ENCODE measurements at regions not wholly inside any gene's neighbourhood (a gene's known extent, or its start where the extent isn't known, plus 50 kb on each side); places are given as distances from the start of the nearest gene placed in this dataset.
"Not testable (repeated sequence)": the region's sequence is repeated elsewhere in the genome, so short reads cannot be mapped to it uniquely, and the experiment has no call there.

DNA sequence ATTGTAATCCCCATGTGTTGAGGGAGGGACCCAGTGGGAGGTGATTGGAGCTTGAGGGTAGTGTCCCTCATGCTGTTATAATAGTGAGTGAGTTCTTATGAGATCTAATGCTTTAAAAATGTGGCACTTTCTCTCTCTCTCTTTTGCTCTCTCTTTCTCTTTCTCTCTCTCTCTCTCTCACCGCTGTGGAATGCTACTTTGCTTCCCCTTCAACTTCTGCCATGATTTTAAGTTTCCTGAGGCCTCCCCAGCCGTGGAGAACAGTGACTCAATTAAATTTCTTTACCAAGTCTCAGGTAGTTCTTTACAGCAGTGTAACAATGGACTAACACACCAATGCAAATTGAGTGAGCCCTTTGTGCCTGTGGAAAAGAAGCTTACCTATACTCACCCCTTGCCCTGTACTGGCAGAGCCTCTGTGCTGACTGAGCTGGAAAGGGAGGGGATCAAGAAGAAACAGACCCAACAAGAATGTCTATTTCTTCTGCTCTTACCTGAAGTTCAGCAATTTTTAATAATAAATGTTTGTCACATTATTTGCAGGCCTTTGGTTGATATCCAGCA is 642.5 kb upstream of the KCND2 start:
- H3K27ac ChIP-seq (ENCODE audit: insufficient read depth in 1 of 2, low read depth in 1 of 2, low read length in 2 of 2, poor library complexity in 1 of 2, severe bottlenecking in 2 of 2) = no peak overlapping the region
- ChIA-PET CTCF (no interaction called here), POLR2A (no interaction called here)
- no peaks in the 10 kb centered on the region for H3K4me1 ChIP-seq (ENCODE audit: control extremely low read depth in 1 of 4, control insufficient read depth in 4 of 4, insufficient read depth in 4 of 4, low read length in 3 of 4)
- WGBS (ENCODE audit: insufficient coverage) = 92% methylated on average over 2 of the region's 2 CpGs
- no peaks in the 10 kb centered on the region for H3K27me3 ChIP-seq (replicated peaks in 2 of 5; ENCODE audit: control insufficient read depth in 4 of 5, insufficient read depth in 5 of 5, low read length in 4 of 5)
- H3K9me3 ChIP-seq (ENCODE audit: control extremely low read depth in 1 of 5, control insufficient read depth in 4 of 5, insufficient read depth in 2 of 5, low read depth in 1 of 5, low read length in 4 of 5) = no peaks in the 10 kb centered on the region
- H3K36me3 ChIP-seq (ENCODE audit: control insufficient read depth in 4 of 4, insufficient read depth in 4 of 4, low read length in 3 of 4) = no peaks in the 10 kb centered on the region
- no peak overlapping the region for H3K4me3 ChIP-seq (ENCODE audit: control insufficient read depth in 1 of 7, extremely low read depth in 1 of 7, insufficient read depth in 4 of 7, low read depth in 2 of 7, low read length in 6 of 7)
- no peak for DNase-seq

- H3K4me3 ChIP-seq (ENCODE audit: control insufficient read depth in 1 of 7, extremely low read depth in 1 of 7, insufficient read depth in 4 of 7, low read depth in 2 of 7, low read length in 6 of 7); H3K27me3 ChIP-seq (replicated peaks in 2 of 5; ENCODE audit: control insufficient read depth in 4 of 5, insufficient read depth in 5 of 5, low read length in 4 of 5); DNase-seq; H3K27ac ChIP-seq (ENCODE audit: insufficient read depth in 1 of 2, low read depth in 1 of 2, low read length in 2 of 2, poor library complexity in 1 of 2, severe bottlenecking in 2 of 2); CTCF ChIA-PET; POLR2A ChIA-PET; H3K36me3 ChIP-seq (ENCODE audit: control insufficient read depth in 4 of 4, insufficient read depth in 4 of 4, low read length in 3 of 4); H3K9me3 ChIP-seq (ENCODE audit: control extremely low read depth in 1 of 5, control insufficient read depth in 4 of 5, insufficient read depth in 2 of 5, low read depth in 1 of 5, low read length in 4 of 5); H3K4me1 ChIP-seq (ENCODE audit: control extremely low read depth in 1 of 4, control insufficient read depth in 4 of 4, insufficient read depth in 4 of 4, low read length in 3 of 4): not testable (repeated sequence)
- no CpG with 5 or more reads among the region's 2 CpGs for WGBS (ENCODE audit: insufficient coverage)
Measured at GRCh38 chr7:119633812-119634211, 639.2 kb upstream of the KCND2 start.

DNA sequence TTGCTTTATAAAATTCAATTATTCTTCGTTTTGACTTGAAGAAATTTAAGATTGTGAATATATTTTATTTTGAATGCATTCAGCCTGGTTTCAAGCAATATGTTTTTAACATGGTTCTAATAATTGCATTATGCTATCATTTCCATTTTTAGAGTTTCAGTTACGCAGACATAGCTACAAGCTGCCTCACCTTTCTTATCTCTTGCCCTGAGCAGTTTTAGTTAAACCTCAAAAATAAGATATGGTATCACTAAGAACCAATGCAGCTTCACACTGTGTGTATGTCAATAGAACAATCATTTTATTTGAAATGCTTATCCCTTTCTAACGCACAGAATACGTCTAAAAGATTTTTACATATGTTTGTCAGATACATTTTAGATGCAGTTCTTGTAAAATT is 632.6 kb upstream of the KCND2 start:
- CTCF ChIA-PET = no interaction called here
- no peak overlapping the region for H3K27ac ChIP-seq (ENCODE audit: insufficient read depth in 1 of 2, low read depth in 1 of 2, low read length in 2 of 2, poor library complexity in 1 of 2, severe bottlenecking in 2 of 2)
- H3K4me3 ChIP-seq (ENCODE audit: control insufficient read depth in 1 of 7, extremely low read depth in 1 of 7, insufficient read depth in 4 of 7, low read depth in 2 of 7, low read length in 6 of 7) = no peak overlapping the region
- no peaks in the 10 kb centered on the region for H3K36me3 ChIP-seq (ENCODE audit: control insufficient read depth in 4 of 4, insufficient read depth in 4 of 4, low read length in 3 of 4)
- POLR2A ChIA-PET = no interaction called here
- no peaks in the 10 kb centered on the region for H3K4me1 ChIP-seq (ENCODE audit: control extremely low read depth in 1 of 4, control insufficient read depth in 4 of 4, insufficient read depth in 4 of 4, low read length in 3 of 4)
- H3K27me3 ChIP-seq (replicated peaks in 2 of 5; ENCODE audit: control insufficient read depth in 4 of 5, insufficient read depth in 5 of 5, low read length in 4 of 5) = no peaks in the 10 kb centered on the region
- DNase-seq = no peak
- 100% methylated on average over 1 of the region's 4 CpGs for WGBS (ENCODE audit: insufficient coverage)
- H3K9me3 ChIP-seq (ENCODE audit: control extremely low read depth in 1 of 5, control insufficient read depth in 4 of 5, insufficient read depth in 2 of 5, low read depth in 1 of 5, low read length in 4 of 5) = no peaks in the 10 kb centered on the region

GRCh38 chr7:119640861-119641260 is 632.1 kb upstream of the KCND2 start:
- Histone ChIP-seq H3K36me3 (ENCODE audit: control insufficient read depth in 4 of 4, insufficient read depth in 4 of 4, low read length in 3 of 4) (no peaks in the 10 kb centered on the region), H3K27ac (ENCODE audit: insufficient read depth in 1 of 2, low read depth in 1 of 2, low read length in 2 of 2, poor library complexity in 1 of 2, severe bottlenecking in 2 of 2) (no peak overlapping the region), H3K27me3 (replicated peaks in 2 of 5; ENCODE audit: control insufficient read depth in 4 of 5, insufficient read depth in 5 of 5, low read length in 4 of 5) (no peaks in the 10 kb centered on the region), H3K4me3 (ENCODE audit: control insufficient read depth in 1 of 7, extremely low read depth in 1 of 7, insufficient read depth in 4 of 7, low read depth in 2 of 7, low read length in 6 of 7) (no peak overlapping the region), H3K4me1 (ENCODE audit: control extremely low read depth in 1 of 4, control insufficient read depth in 4 of 4, insufficient read depth in 4 of 4, low read length in 3 of 4) (no peaks in the 10 kb centered on the region), H3K9me3 (ENCODE audit: control extremely low read depth in 1 of 5, control insufficient read depth in 4 of 5, insufficient read depth in 2 of 5, low read depth in 1 of 5, low read length in 4 of 5) (no peaks in the 10 kb centered on the region)
- no CpG with 5 or more reads among the region's 4 CpGs for WGBS (ENCODE audit: insufficient coverage)
- DNase-seq = no peak
- POLR2A ChIA-PET = no interaction called here
- CTCF ChIA-PET = no interaction called here

GRCh38 chr7:119643558-119643957 is 629.4 kb upstream of the KCND2 start:
- POLR2A ChIA-PET = no interaction called here
- 93% methylated on average over 3 of the region's 6 CpGs for WGBS (ENCODE audit: insufficient coverage)
- Histone ChIP-seq H3K27ac (ENCODE audit: insufficient read depth in 1 of 2, low read depth in 1 of 2, low read length in 2 of 2, poor library complexity in 1 of 2, severe bottlenecking in 2 of 2) (no peak overlapping the region), H3K27me3 (replicated peaks in 2 of 5; ENCODE audit: control insufficient read depth in 4 of 5, insufficient read depth in 5 of 5, low read length in 4 of 5) (no peaks in the 10 kb centered on the region), H3K9me3 (ENCODE audit: control extremely low read depth in 1 of 5, control insufficient read depth in 4 of 5, insufficient read depth in 2 of 5, low read depth in 1 of 5, low read length in 4 of 5) (no peaks in the 10 kb centered on the region), H3K4me3 (ENCODE audit: control insufficient read depth in 1 of 7, extremely low read depth in 1 of 7, insufficient read depth in 4 of 7, low read depth in 2 of 7, low read length in 6 of 7) (no peak overlapping the region), H3K4me1 (ENCODE audit: control extremely low read depth in 1 of 4, control insufficient read depth in 4 of 4, insufficient read depth in 4 of 4, low read length in 3 of 4) (no peaks in the 10 kb centered on the region), H3K36me3 (ENCODE audit: control insufficient read depth in 4 of 4, insufficient read depth in 4 of 4, low read length in 3 of 4) (no peaks in the 10 kb centered on the region)
- CTCF ChIA-PET = no interaction called here
- no peak for DNase-seq

GRCh38 chr7:119647286-119647685 is 625.7 kb upstream of the KCND2 start:
- no peak for DNase-seq
- Histone ChIP-seq H3K36me3 (ENCODE audit: control insufficient read depth in 4 of 4, insufficient read depth in 4 of 4, low read length in 3 of 4) (no peaks in the 10 kb centered on the region), H3K4me3 (ENCODE audit: control insufficient read depth in 1 of 7, extremely low read depth in 1 of 7, insufficient read depth in 4 of 7, low read depth in 2 of 7, low read length in 6 of 7) (no peak overlapping the region), H3K4me1 (ENCODE audit: control extremely low read depth in 1 of 4, control insufficient read depth in 4 of 4, insufficient read depth in 4 of 4, low read length in 3 of 4) (no peaks in the 10 kb centered on the region), H3K27me3 (replicated peaks in 2 of 5; ENCODE audit: control insufficient read depth in 4 of 5, insufficient read depth in 5 of 5, low read length in 4 of 5) (no peaks in the 10 kb centered on the region), H3K27ac (ENCODE audit: insufficient read depth in 1 of 2, low read depth in 1 of 2, low read length in 2 of 2, poor library complexity in 1 of 2, severe bottlenecking in 2 of 2) (no peak overlapping the region), H3K9me3 (ENCODE audit: control extremely low read depth in 1 of 5, control insufficient read depth in 4 of 5, insufficient read depth in 2 of 5, low read depth in 1 of 5, low read length in 4 of 5) (no peaks in the 10 kb centered on the region)
- POLR2A ChIA-PET = no interaction called here
- 60% methylated on average over 1 of the region's 1 CpG for WGBS (ENCODE audit: insufficient coverage)
- CTCF ChIA-PET = no interaction called here

DNA sequence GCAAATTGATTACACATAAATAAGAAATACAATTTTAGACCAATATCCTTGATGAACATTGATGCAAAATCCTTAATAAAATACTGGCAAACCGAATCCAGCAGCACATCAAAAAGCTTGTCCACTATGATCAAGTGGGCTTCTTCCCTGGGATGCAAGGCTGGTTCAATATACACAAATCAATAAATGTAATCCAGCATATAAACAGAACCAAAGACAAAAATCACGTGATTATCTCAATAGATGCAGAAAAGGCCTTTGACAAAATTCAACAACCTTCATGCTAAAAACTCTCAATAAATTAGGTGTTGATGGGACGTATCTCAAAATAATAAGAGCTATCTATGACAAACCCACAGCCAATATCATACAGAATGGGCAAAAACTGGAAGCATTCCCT is 624.2 kb upstream of the KCND2 start:
- H3K4me1 ChIP-seq (ENCODE audit: control extremely low read depth in 1 of 4, control insufficient read depth in 4 of 4, insufficient read depth in 4 of 4, low read length in 3 of 4); H3K27me3 ChIP-seq (replicated peaks in 2 of 5; ENCODE audit: control insufficient read depth in 4 of 5, insufficient read depth in 5 of 5, low read length in 4 of 5); H3K9me3 ChIP-seq (ENCODE audit: control extremely low read depth in 1 of 5, control insufficient read depth in 4 of 5, insufficient read depth in 2 of 5, low read depth in 1 of 5, low read length in 4 of 5); DNase-seq; H3K4me3 ChIP-seq (ENCODE audit: control insufficient read depth in 1 of 7, extremely low read depth in 1 of 7, insufficient read depth in 4 of 7, low read depth in 2 of 7, low read length in 6 of 7); CTCF ChIA-PET; H3K27ac ChIP-seq (ENCODE audit: insufficient read depth in 1 of 2, low read depth in 1 of 2, low read length in 2 of 2, poor library complexity in 1 of 2, severe bottlenecking in 2 of 2); H3K36me3 ChIP-seq (ENCODE audit: control insufficient read depth in 4 of 4, insufficient read depth in 4 of 4, low read length in 3 of 4); POLR2A ChIA-PET: not testable (repeated sequence)
- 100% methylated on average over 1 of the region's 3 CpGs for WGBS (ENCODE audit: insufficient coverage)
